ENCODE measurements at regions not wholly inside any gene's neighbourhood (a gene's known extent, or its start where the extent isn't known, plus 50 kb on each side); places are given as distances from the start of the nearest gene placed in this dataset.
"Not testable (repeated sequence)": the region's sequence is repeated elsewhere in the genome, so short reads cannot be mapped to it uniquely, and the experiment has no call there.

GRCh38 chr3:8317661-8318649, 183.7 kb upstream of the LMCD1 start:
- Mint-ChIP-seq H3K27me3 (peaks cover 0 to 6% of the 10 kb centered on the region in 2 donors), H3K9me3 (no peaks in the 10 kb centered on the region), H3K4me1 (ENCODE audit: low read depth in 2 of 2) (no peaks in the 10 kb centered on the region), H3K4me3 (no peak overlapping the region), H3K27ac (no peak overlapping the region), H3K36me3 (no peaks in the 10 kb centered on the region)
- no peak for ATAC-seq
- no peak for DNase-seq (ENCODE audit: low spot score)

GRCh38 chr3:8319935-8320634, 181.5 kb upstream of the LMCD1 start:
- no peaks in the 10 kb centered on the region for H3K36me3 Mint-ChIP-seq
- no peak overlapping the region for H3K4me3 Mint-ChIP-seq
- H3K27me3 Mint-ChIP-seq = peaks cover 0 to 7% of the 10 kb centered on the region in 2 donors
- ATAC-seq (no peak), DNase-seq (ENCODE audit: low spot score) (no peak)
- H3K9me3 Mint-ChIP-seq = no peaks in the 10 kb centered on the region
- no peak overlapping the region for H3K27ac Mint-ChIP-seq
- H3K4me1 Mint-ChIP-seq (ENCODE audit: low read depth in 2 of 2) = peaks cover 0 to 3% of the 10 kb centered on the region in 2 donors

GRCh38 chr3:8320711-8321458, 180.7 kb upstream of the LMCD1 start:
- peaks cover 0 to 7% of the 10 kb centered on the region in 2 donors for H3K27me3 Mint-ChIP-seq
- ATAC-seq (no peak), DNase-seq (ENCODE audit: low spot score) (no peak)
- H3K27ac Mint-ChIP-seq = no peak overlapping the region
- H3K4me3 Mint-ChIP-seq = no peak overlapping the region
- no peaks in the 10 kb centered on the region for H3K9me3 Mint-ChIP-seq
- no peaks in the 10 kb centered on the region for H3K36me3 Mint-ChIP-seq
- H3K4me1 Mint-ChIP-seq (ENCODE audit: low read depth in 2 of 2) = peaks cover 0 to 3% of the 10 kb centered on the region in 2 donors

GRCh38 chr3:8324747-8325146, 176.9 kb upstream of the LMCD1 start:
- no peaks in the 10 kb centered on the region for H3K9me3 Mint-ChIP-seq
- H3K27ac Mint-ChIP-seq = no peak overlapping the region
- peaks cover 18 to 21% of the 10 kb centered on the region in 2 donors for H3K4me1 Mint-ChIP-seq (ENCODE audit: low read depth in 2 of 2)

GRCh38 chr3:8325306-8325705, 176.3 kb upstream of the LMCD1 start:
- no peaks in the 10 kb centered on the region for H3K9me3 Mint-ChIP-seq
- DNase-seq (ENCODE audit: low spot score) = no peak
- H3K27me3 Mint-ChIP-seq = peaks cover 0 to 7% of the 10 kb centered on the region in 2 donors
- no peak overlapping the region for H3K27ac Mint-ChIP-seq
- peaks cover 20 to 23% of the 10 kb centered on the region in 2 donors for H3K4me1 Mint-ChIP-seq (ENCODE audit: low read depth in 2 of 2)
- H3K36me3 Mint-ChIP-seq = no peaks in the 10 kb centered on the region
- ATAC-seq = no peak
- H3K4me3 Mint-ChIP-seq = no peak overlapping the region

More at GRCh38 chr3:8324747-8325146, 176.9 kb upstream of the LMCD1 start:
- ATAC-seq (peak; percentile 70 to 85), DNase-seq (ENCODE audit: low spot score) (peak; percentile 79)
- no peak overlapping the region for H3K4me3 Mint-ChIP-seq
- H3K27me3 Mint-ChIP-seq = peaks cover 0 to 7% of the 10 kb centered on the region in 2 donors
- H3K36me3 Mint-ChIP-seq = no peaks in the 10 kb centered on the region

DNA sequence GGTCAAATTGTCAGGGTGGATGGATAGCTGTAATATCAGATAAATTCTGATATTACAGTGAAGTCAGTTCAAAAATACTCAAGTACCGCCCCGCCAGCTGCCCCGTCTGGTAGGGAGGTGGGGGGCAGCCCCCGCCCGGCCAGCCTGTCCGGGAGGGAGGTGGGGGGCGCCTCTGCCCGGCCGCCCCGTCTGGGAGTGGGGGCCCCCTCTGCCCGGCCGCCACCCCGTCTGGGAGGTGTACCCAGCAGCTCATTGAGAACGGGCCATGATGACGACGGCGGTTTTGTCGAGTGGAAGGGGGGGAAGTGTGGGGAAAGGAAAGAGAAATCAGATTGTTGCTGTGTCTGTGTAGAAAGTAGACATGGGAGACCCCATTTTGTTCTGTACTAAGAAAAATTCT, 175.8 kb upstream of the LMCD1 start:
- DNase-seq (ENCODE audit: low spot score); H3K27me3 Mint-ChIP-seq; H3K9me3 Mint-ChIP-seq; H3K36me3 Mint-ChIP-seq; ATAC-seq; H3K27ac Mint-ChIP-seq; H3K4me3 Mint-ChIP-seq: not testable (repeated sequence)
- H3K4me1 Mint-ChIP-seq (ENCODE audit: low read depth in 2 of 2) = peaks cover 20 to 23% of the 10 kb centered on the region in 2 donors

DNA sequence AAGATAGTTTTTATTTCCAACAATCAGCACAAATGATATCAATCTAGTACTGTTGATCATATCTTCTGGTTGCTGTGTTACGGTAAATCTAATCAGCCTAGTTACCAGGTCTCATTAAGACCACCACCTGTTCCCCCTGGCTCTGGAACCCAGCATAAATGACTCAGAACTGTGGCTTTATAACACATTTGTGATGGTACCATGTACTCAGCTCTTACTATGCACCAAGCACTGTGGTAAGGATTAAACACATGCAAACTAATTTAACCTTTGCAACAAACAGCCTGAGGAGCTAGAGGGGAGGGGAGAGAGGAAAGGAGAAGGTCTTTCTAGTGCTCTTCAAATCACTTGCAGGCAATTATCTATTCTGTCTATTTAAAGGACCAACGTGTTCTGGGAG, 173.9 kb upstream of the LMCD1 start:
- DNase-seq (ENCODE audit: low spot score) = no peak
- H3K36me3 Mint-ChIP-seq = no peaks in the 10 kb centered on the region
- ATAC-seq = no peak
- peaks cover 0 to 7% of the 10 kb centered on the region in 2 donors for H3K27me3 Mint-ChIP-seq
- no peak overlapping the region for H3K4me3 Mint-ChIP-seq
- H3K4me1 Mint-ChIP-seq (ENCODE audit: low read depth in 2 of 2) = peaks cover 20 to 23% of the 10 kb centered on the region in 2 donors
- no peaks in the 10 kb centered on the region for H3K9me3 Mint-ChIP-seq
- H3K27ac Mint-ChIP-seq = no peak overlapping the region

DNA sequence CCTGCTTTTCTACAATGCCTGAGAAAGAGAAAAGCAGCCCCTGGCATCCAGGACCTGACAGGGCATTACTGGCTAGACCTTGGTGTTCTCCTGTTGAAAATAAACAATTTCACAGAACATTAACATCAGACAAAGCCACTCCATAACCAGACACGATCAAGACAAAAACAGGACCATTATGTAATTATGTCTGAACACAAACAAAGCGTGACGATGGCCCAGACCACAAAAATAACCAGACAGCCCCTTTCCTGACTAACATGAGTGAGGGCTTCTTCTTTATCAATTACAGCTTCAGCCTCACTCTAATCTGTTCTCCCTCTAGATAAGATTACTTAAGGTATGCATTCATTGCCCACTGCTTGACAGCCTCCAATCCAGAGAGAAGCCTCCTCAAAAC, 172.7 kb upstream of the LMCD1 start:
- no peak overlapping the region for H3K4me3 Mint-ChIP-seq
- H3K27ac Mint-ChIP-seq = peak overlapping the region; percentile 1 to 6
- H3K36me3 Mint-ChIP-seq = no peaks in the 10 kb centered on the region

DNA sequence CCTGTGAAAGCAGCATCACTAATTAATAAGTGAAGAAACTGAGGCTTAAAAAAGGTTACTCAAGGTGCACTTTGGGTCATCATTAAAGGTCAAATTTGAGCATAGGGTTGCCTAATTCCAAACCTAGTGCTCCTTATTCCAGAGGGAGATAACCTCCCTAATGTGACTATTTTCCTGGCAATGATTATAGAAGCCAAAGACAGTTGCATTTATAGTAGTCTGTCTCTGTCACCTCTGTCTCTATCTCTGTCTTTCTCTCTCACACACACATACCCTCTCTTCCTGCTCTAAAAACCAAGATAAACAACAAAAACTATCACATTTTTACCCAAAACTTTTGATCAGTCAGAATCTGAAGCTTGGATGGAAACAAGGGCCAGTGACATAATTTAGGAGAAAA, 172.0 kb upstream of the LMCD1 start:
- no peak for ATAC-seq
- Mint-ChIP-seq H3K27ac (peak overlapping the region; percentile 1 to 6), H3K27me3 (no peaks in the 10 kb centered on the region), H3K36me3 (no peaks in the 10 kb centered on the region), H3K9me3 (no peaks in the 10 kb centered on the region), H3K4me3 (no peak overlapping the region), H3K4me1 (ENCODE audit: low read depth in 2 of 2) (peaks cover 20 to 23% of the 10 kb centered on the region in 2 donors)
- DNase-seq (ENCODE audit: low spot score) = no peak

More for the DNA sequence above, 172.7 kb upstream of the LMCD1 start:
- DNase-seq (ENCODE audit: low spot score) (no peak), ATAC-seq (no peak)
- Mint-ChIP-seq H3K27me3 (no peaks in the 10 kb centered on the region), H3K9me3 (no peaks in the 10 kb centered on the region), H3K4me1 (ENCODE audit: low read depth in 2 of 2) (peaks cover 20 to 23% of the 10 kb centered on the region in 2 donors)

DNA sequence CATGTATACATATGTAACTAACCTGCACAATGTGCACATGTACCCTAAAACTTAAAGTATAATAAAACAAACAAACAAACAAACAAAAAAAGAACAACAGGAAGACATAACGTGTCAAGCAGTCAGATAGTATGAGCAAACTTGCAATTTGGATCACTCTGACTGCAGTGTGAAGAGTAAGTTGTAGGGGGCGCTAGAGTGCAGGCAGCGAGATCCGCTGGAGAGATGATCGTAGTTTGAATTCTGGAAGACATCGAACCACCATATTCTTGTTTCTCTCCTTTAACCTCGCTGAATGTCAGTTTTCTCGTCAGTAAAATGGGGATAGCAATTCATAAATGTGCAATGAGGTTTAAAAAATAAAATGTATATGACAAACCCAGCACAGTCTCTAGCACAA, 165.2 kb upstream of the LMCD1 start:
- DNase-seq (ENCODE audit: low spot score) = no peak
- H3K4me1 Mint-ChIP-seq (ENCODE audit: low read depth in 2 of 2) = peaks cover 0 to 6% of the 10 kb centered on the region in 2 donors
- H3K27ac Mint-ChIP-seq = no peak overlapping the region
- no peak overlapping the region for H3K4me3 Mint-ChIP-seq
- H3K36me3 Mint-ChIP-seq = no peaks in the 10 kb centered on the region
- H3K9me3 Mint-ChIP-seq = no peaks in the 10 kb centered on the region
- no peak for ATAC-seq
- H3K27me3 Mint-ChIP-seq = no peaks in the 10 kb centered on the region

- Mint-ChIP-seq H3K27me3 (no peaks in the 10 kb centered on the region), H3K4me1 (ENCODE audit: low read depth in 2 of 2) (peaks cover 0 to 6% of the 10 kb centered on the region in 2 donors), H3K36me3 (no peaks in the 10 kb centered on the region), H3K9me3 (no peaks in the 10 kb centered on the region), H3K27ac (no peak overlapping the region), H3K4me3 (no peak overlapping the region)
- no peak for DNase-seq (ENCODE audit: low spot score)
- ATAC-seq = no peak
These were observed 163.2 kb upstream of the LMCD1 start for GRCh38 chr3:8338424-8338823.

GRCh38 chr3:8341821-8342247, 159.8 kb upstream of the LMCD1 start:
- ATAC-seq = no peak
- DNase-seq (ENCODE audit: low spot score) = no peak
- Mint-ChIP-seq H3K27me3 (no peaks in the 10 kb centered on the region), H3K27ac (no peak overlapping the region), H3K4me3 (no peak overlapping the region), H3K4me1 (ENCODE audit: low read depth in 2 of 2) (peaks cover 3 to 6% of the 10 kb centered on the region in 2 donors), H3K36me3 (peaks cover 18% of the 10 kb centered on the region), H3K9me3 (peaks cover 6% of the 10 kb centered on the region)

GRCh38 chr3:8343058-8343457, 158.6 kb upstream of the LMCD1 start:
- Mint-ChIP-seq H3K27me3 (no peaks in the 10 kb centered on the region), H3K27ac (no peak overlapping the region), H3K4me3 (no peak overlapping the region), H3K36me3 (peaks cover 19% of the 10 kb centered on the region), H3K4me1 (ENCODE audit: low read depth in 2 of 2) (peaks cover 3 to 6% of the 10 kb centered on the region in 2 donors), H3K9me3 (peaks cover 6% of the 10 kb centered on the region)
- DNase-seq (ENCODE audit: low spot score) (no peak), ATAC-seq (no peak)

All from natural killer cell treated with Interleukin-12 subunit alpha and Interleukin-12 subunit beta and Interleukin-15 and Interleukin-18, amount 100 ng/mL, for 72 hours (primary cell).